Kidney epithelial cell (primary cell): ENCODE measurements at regions not wholly inside any gene's neighbourhood (a gene's known extent, or its start where the extent isn't known, plus 50 kb on each side); places are given as distances from the start of the nearest gene placed in this dataset.
A peak's percentile ranks its signal among the peaks of the same experiment; 100 is the strongest.

Experiments used
- DNase-seq: peaks from one replicate; pipeline ENCODE4 v3.0.0-alpha.2; 2010; ENCODE audit warnings: low read depth
- H3K27me3 ChIP-seq: 2 replicates; pipeline ENCODE4 v1.6.0; 2011; ENCODE audit warnings: low read length; ENCODE audit not compliant: control insufficient read depth, insufficient read depth
- H3K36me3 ChIP-seq: 2 replicates; pipeline ENCODE4 v1.5.1; 2011; ENCODE audit warnings: low read length; ENCODE audit not compliant: control insufficient read depth, insufficient read depth
- H3K4me3 ChIP-seq: 2 replicates; pipeline ENCODE4 v1.5.1; 2011; ENCODE audit warnings: low read depth, mild to moderate bottlenecking, control low read depth, low read length
- CTCF ChIP-seq: IDR thresholded peaks from 2 replicates; pipeline ENCODE4 v1.5.1; 2011; ENCODE audit warnings: mild to moderate bottlenecking, moderate library complexity, low read length, control low read depth, inconsistent platforms; ENCODE audit not compliant: insufficient read depth, poor library complexity, severe bottlenecking

GRCh38 chr6:92715991-92716390 is 703.4 kb downstream of the EPHA7 start:
- Histone ChIP-seq H3K36me3 (no peaks in the 10 kb centered on the region), H3K27me3 (no peaks in the 10 kb centered on the region), H3K4me3 (no peak overlapping the region)
- no peak for TF ChIP-seq CTCF
- DNase-seq = no peak

- no peak overlapping the region for H3K4me3 ChIP-seq
- no peak for TF ChIP-seq CTCF
- DNase-seq = no peak
- no peaks in the 10 kb centered on the region for H3K36me3 ChIP-seq
- H3K27me3 ChIP-seq = no peaks in the 10 kb centered on the region
These were observed 705.0 kb downstream of the EPHA7 start for GRCh38 chr6:92714346-92714745.

- Histone ChIP-seq H3K36me3 (no peaks in the 10 kb centered on the region), H3K4me3 (no peak overlapping the region), H3K27me3 (no peaks in the 10 kb centered on the region)
- DNase-seq = no peak
- no peak for TF ChIP-seq CTCF
These were observed 709.3 kb downstream of the EPHA7 start for GRCh38 chr6:92710048-92710447.

- no peaks in the 10 kb centered on the region for H3K36me3 ChIP-seq
- no peaks in the 10 kb centered on the region for H3K27me3 ChIP-seq
- no peak for DNase-seq
- no peak overlapping the region for H3K4me3 ChIP-seq
- TF ChIP-seq CTCF = no peak
These were observed 710.4 kb downstream of the EPHA7 start for GRCh38 chr6:92708945-92709344.

GRCh38 chr6:92708270-92708669 is 711.1 kb downstream of the EPHA7 start:
- no peak overlapping the region for H3K4me3 ChIP-seq
- TF ChIP-seq CTCF = no peak
- H3K27me3 ChIP-seq = no peaks in the 10 kb centered on the region
- no peak for DNase-seq
- no peaks in the 10 kb centered on the region for H3K36me3 ChIP-seq

GRCh38 chr6:92706976-92707375 is 712.4 kb downstream of the EPHA7 start:
- Histone ChIP-seq H3K36me3 (no peaks in the 10 kb centered on the region), H3K4me3 (no peak overlapping the region), H3K27me3 (no peaks in the 10 kb centered on the region)
- no peak for TF ChIP-seq CTCF
- DNase-seq = peak; percentile 37
